Ovary (tissue), 3 donors: ENCODE measurements at regions not wholly inside any gene's neighbourhood (a gene's known extent, or its start where the extent isn't known, plus 50 kb on each side); places are given as distances from the start of the nearest gene placed in this dataset.

ENCODE experiments used
- CTCF ChIP-seq, 3 donors: fragments of 450-650 bp in 2 of 3; fragments of 200-600 bp in 1 of 3; IDR thresholded peaks; one replicate each; pipeline versions ENCODE4 v1.5.1 to v1.8.0; 2016 to 2022; ENCODE audit warnings: antibody characterized with exemption in 3 of 3, mild to moderate bottlenecking in 1 of 3
- EP300 ChIP-seq: sonication (generic); formaldehyde crosslinking; IDR thresholded peaks from one replicate; pipeline ENCODE4 v1.6.1; 2017; ENCODE audit warnings: antibody characterized with exemption
- donor health status: DM: no; HTN: no; CAD: no.

- TF ChIP-seq CTCF (IDR thresholded peaks at IDR 0.05) = no peak
- TF ChIP-seq EP300 = no peak
Measured at GRCh38 chr7:97601931-97602457, 129.9 kb upstream of the TAC1 start.
